Stomach (tissue), 4 donors: ENCODE measurements at regions not wholly inside any gene's neighbourhood (a gene's known extent, or its start where the extent isn't known, plus 50 kb on each side); places are given as distances from the start of the nearest gene placed in this dataset.

Experiments
- EP300 ChIP-seq: sonication (generic); formaldehyde crosslinking; IDR thresholded peaks from one replicate; pipeline ENCODE4 v1.6.1; 2017; ENCODE audit warnings: antibody characterized with exemption
- POLR2A ChIP-seq, 4 donors: fragments of 450-650 bp; IDR thresholded peaks; one replicate each; pipeline ENCODE4 v1.6.1; 2016; ENCODE audit warnings: antibody characterized with exemption in 4 of 4, control low read depth in 2 of 4, mild to moderate bottlenecking in 1 of 4, moderate library complexity in 1 of 4
- POLR2AphosphoS5 ChIP-seq, 3 donors: sonication (generic); formaldehyde crosslinking; IDR thresholded peaks; one replicate each; pipeline ENCODE4 v1.6.1; 2016; ENCODE audit warnings: antibody characterized with exemption in 3 of 3
- TF ChIP-seq, protein P1 (sequence below), 7 experiments: fragments of 450-650 bp in 4 of 7; fragments of 200-600 bp in 3 of 7; sonication (generic) in 3 of 7; IDR thresholded peaks; one replicate each; pipeline ENCODE4 v1.5.1; 2016 to 2019; ENCODE audit warnings: antibody characterized with exemption in 7 of 7, control low read depth in 2 of 7, mild to moderate bottlenecking in 1 of 7

DNA sequence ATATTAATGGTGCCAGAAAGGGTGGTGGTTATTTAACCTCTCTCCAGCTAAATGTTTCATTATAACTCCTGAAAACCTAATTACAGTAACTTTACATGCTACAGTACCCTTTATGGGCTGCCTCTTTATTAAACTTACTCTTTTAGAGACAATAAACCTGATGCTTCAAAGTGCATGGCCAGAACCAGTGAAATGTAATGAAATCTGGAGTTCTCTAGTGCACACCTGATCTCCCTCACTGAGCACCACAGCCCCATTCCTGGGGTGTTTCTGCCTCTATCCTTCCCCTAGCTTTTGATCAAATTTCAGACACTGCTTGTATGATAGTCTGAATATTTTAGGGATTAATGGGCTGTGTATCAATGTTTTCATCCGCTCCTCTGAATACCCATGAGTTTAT, 306.5 kb upstream of the WWC1 start:
- no peak for TF ChIP-seq POLR2A (IDR thresholded peaks at IDR 0.05)
- no peak for TF ChIP-seq EP300
- TF ChIP-seq, protein P1, sequence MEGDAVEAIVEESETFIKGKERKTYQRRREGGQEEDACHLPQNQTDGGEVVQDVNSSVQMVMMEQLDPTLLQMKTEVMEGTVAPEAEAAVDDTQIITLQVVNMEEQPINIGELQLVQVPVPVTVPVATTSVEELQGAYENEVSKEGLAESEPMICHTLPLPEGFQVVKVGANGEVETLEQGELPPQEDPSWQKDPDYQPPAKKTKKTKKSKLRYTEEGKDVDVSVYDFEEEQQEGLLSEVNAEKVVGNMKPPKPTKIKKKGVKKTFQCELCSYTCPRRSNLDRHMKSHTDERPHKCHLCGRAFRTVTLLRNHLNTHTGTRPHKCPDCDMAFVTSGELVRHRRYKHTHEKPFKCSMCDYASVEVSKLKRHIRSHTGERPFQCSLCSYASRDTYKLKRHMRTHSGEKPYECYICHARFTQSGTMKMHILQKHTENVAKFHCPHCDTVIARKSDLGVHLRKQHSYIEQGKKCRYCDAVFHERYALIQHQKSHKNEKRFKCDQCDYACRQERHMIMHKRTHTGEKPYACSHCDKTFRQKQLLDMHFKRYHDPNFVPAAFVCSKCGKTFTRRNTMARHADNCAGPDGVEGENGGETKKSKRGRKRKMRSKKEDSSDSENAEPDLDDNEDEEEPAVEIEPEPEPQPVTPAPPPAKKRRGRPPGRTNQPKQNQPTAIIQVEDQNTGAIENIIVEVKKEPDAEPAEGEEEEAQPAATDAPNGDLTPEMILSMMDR (IDR thresholded peaks at IDR 0.05): no peak
- TF ChIP-seq POLR2AphosphoS5 (IDR thresholded peaks at IDR 0.05): no peak
